Erythroblast (primary cell): ENCODE measurements at regions not wholly inside any gene's neighbourhood (a gene's known extent, or its start where the extent isn't known, plus 50 kb on each side); places are given as distances from the start of the nearest gene placed in this dataset.
"Not testable (repeated sequence)": the region's sequence is repeated elsewhere in the genome, so short reads cannot be mapped to it uniquely, and the experiment has no call there.

Experiments used
- GATA1 ChIP-seq: IDR thresholded peaks from 2 replicates; pipeline ENCODE4 v1.6.1; 2011; ENCODE audit warnings: low read depth, mild to moderate bottlenecking, control low read depth, low read length, moderate library complexity
- POLR2A ChIP-seq: IDR thresholded peaks from 2 replicates; pipeline ENCODE4 v1.6.1; 2011; ENCODE audit warnings: mild to moderate bottlenecking, low read length

DNA sequence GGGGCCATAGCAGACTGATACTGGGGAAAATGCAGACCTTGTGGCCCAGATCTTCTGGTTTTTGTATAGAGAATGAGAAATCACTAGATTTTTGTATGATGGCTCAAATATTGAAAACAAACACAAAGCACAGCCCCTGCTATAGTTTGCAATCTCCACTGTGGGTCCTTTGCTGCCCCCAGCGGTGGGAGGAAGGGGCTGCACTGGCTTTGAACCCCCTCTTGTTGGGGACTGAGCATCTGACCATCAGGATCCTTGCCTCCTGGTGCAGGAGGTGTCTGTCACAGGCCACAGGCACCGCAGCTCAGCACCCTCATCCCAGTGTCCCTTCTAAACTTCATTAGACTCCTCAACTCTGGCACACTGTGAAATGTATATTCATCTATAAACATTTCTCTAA, 252.3 kb downstream of the BCL2L11 start:
- TF ChIP-seq POLR2A, GATA1: not testable (repeated sequence)
